ENCODE measurements at regions not wholly inside any gene's neighbourhood (a gene's known extent, or its start where the extent isn't known, plus 50 kb on each side); places are given as distances from the start of the nearest gene placed in this dataset.
"Not testable (repeated sequence)": the region's sequence is repeated elsewhere in the genome, so short reads cannot be mapped to it uniquely, and the experiment has no call there.

DNA sequence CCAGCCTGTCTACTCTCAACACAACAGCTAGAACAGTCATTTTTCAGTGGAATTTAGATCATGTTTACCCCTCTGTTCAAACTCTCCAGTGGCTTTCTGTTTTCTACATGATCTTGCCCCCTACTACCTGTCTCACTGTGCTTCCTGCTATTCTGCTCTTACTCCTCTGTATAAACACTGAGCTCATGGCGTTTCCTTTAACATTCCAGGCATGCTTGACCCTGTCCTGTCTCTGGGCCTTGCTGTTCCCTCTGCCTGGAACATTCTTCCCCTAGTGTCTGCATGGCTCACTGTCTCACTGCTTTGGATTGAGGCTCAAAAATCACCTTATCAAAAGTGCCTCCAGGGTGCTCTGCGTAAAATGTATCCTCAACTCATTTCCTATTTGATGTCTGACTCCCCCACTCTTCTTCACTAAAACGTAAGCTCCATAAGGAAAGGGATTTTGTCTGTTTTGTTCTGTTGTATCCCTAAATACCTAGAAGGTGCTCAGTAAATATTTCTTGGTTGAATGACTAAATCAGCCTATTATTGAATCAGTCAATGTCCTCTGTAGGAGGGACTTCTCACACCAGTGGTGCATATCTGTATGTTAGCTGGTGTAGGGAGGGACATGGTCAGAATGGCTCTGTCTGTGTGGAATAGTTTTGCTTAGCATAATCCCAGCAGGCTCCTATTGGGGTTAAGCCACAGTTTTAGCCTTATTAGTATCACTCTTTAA, 78.0 kb upstream of the VKORC1L1 start:
- not testable (repeated sequence) for H3K4me1 ChIP-seq (ENCODE audit: control insufficient read depth, insufficient read depth, low read length); H3K9me3 ChIP-seq (ENCODE audit: control insufficient read depth, insufficient read depth, low read length); H3K36me3 ChIP-seq (ENCODE audit: control insufficient read depth, insufficient read depth, low read length); H3K27me3 ChIP-seq (ENCODE audit: control insufficient read depth, insufficient read depth, low read length); H3K9ac ChIP-seq (ENCODE audit: low read depth, low read length); H3K27ac ChIP-seq (ENCODE audit: low read depth, low read length); H3K4me3 ChIP-seq (ENCODE audit: low read depth, low read length)

DNA sequence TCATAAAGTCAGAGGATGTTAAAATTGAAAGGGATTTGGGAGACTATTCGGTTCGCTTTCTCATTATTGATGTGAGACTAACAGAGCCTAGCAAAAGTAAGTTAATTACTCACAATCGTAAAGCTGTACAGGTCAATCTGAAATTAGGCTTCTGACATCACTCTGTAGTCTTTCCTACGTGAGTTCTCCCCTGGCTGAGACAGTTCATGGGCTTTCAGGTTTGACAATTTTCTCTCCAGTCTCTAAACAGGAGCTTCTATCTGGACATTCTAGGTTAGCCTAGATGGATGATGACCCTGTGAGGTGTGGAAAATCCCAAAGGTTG, 77.5 kb upstream of the VKORC1L1 start:
- not testable (repeated sequence) for H3K9ac ChIP-seq (ENCODE audit: low read depth, low read length); H3K36me3 ChIP-seq (ENCODE audit: control insufficient read depth, insufficient read depth, low read length); H3K27ac ChIP-seq (ENCODE audit: low read depth, low read length); H3K27me3 ChIP-seq (ENCODE audit: control insufficient read depth, insufficient read depth, low read length); H3K9me3 ChIP-seq (ENCODE audit: control insufficient read depth, insufficient read depth, low read length); H3K4me1 ChIP-seq (ENCODE audit: control insufficient read depth, insufficient read depth, low read length); H3K4me3 ChIP-seq (ENCODE audit: low read depth, low read length)

DNA sequence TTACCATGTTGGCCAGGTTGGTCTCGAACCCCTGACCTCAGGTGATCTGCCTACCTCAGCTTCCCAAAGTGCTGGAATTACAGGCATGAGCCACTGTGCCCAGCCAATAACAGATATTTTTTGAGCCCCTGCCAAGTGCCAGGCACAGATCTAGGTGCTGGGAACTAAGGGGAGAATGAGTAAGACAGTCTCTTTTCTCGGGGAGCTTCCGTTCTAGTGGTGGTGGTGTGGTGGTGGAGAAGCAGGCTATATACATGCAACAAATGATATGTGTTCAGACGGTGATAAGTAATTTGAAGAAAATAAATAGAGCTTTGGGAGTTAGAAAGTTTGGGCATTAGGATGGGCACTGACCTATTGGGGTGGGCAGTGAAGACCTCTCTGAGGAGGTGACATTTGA, 76.7 kb upstream of the VKORC1L1 start:
- Histone ChIP-seq H3K27me3 (ENCODE audit: control insufficient read depth, insufficient read depth, low read length) (no peaks in the 10 kb centered on the region), H3K27ac (ENCODE audit: low read depth, low read length) (no peak overlapping the region), H3K9me3 (ENCODE audit: control insufficient read depth, insufficient read depth, low read length) (no peaks in the 10 kb centered on the region), H3K9ac (ENCODE audit: low read depth, low read length) (no peak overlapping the region), H3K4me1 (ENCODE audit: control insufficient read depth, insufficient read depth, low read length) (0 out of 2 replicates have a peak, but pooled peaks cover 6% of the 10 kb centered on the region), H3K4me3 (ENCODE audit: low read depth, low read length) (no peak overlapping the region), H3K36me3 (ENCODE audit: control insufficient read depth, insufficient read depth, low read length) (no peaks in the 10 kb centered on the region)

DNA sequence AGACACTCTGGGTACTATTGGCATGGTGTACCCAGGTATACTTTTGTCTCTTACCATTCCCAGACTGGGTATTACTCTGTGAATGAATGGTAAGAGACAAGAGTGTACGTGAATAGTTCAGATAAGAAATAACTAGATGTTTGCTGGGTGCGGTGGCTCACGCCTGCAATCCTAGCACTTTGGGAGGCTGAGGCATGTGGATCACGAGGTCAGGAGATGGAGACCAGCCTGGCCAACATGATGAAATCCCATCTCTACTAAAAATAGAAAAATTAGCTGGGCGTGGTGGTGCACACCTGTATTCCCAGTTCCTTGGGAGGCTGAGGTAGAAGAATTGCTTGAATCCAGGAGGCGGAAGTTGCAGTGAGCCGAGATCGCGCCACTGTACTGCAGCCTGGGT, 75.8 kb upstream of the VKORC1L1 start:
- H3K4me1 ChIP-seq (ENCODE audit: control insufficient read depth, insufficient read depth, low read length); H3K36me3 ChIP-seq (ENCODE audit: control insufficient read depth, insufficient read depth, low read length); H3K9ac ChIP-seq (ENCODE audit: low read depth, low read length); H3K27ac ChIP-seq (ENCODE audit: low read depth, low read length); H3K4me3 ChIP-seq (ENCODE audit: low read depth, low read length); H3K9me3 ChIP-seq (ENCODE audit: control insufficient read depth, insufficient read depth, low read length); H3K27me3 ChIP-seq (ENCODE audit: control insufficient read depth, insufficient read depth, low read length): not testable (repeated sequence)

DNA sequence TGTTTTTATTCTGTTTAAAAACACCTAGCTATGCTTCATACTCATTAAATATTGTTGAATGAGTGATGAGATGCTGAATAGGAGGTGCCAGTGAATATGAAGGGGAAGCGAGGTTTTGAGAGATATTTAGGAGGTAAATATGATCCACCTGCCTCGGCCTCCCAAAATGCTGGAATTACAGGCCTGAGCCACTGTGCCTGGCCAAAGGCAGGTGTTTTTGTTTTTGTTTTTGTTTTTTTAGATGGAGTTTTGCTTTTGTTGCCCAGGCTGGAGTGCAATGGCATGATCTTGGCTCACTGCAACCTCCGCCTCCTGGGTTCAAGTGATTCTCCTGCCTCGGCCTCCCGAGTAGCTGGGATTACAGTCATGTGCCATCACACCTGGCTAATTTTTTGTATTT, 75.3 kb upstream of the VKORC1L1 start:
- not testable (repeated sequence) for H3K27ac ChIP-seq (ENCODE audit: low read depth, low read length); H3K9me3 ChIP-seq (ENCODE audit: control insufficient read depth, insufficient read depth, low read length); H3K4me1 ChIP-seq (ENCODE audit: control insufficient read depth, insufficient read depth, low read length); H3K36me3 ChIP-seq (ENCODE audit: control insufficient read depth, insufficient read depth, low read length); H3K4me3 ChIP-seq (ENCODE audit: low read depth, low read length); H3K9ac ChIP-seq (ENCODE audit: low read depth, low read length); H3K27me3 ChIP-seq (ENCODE audit: control insufficient read depth, insufficient read depth, low read length)

DNA sequence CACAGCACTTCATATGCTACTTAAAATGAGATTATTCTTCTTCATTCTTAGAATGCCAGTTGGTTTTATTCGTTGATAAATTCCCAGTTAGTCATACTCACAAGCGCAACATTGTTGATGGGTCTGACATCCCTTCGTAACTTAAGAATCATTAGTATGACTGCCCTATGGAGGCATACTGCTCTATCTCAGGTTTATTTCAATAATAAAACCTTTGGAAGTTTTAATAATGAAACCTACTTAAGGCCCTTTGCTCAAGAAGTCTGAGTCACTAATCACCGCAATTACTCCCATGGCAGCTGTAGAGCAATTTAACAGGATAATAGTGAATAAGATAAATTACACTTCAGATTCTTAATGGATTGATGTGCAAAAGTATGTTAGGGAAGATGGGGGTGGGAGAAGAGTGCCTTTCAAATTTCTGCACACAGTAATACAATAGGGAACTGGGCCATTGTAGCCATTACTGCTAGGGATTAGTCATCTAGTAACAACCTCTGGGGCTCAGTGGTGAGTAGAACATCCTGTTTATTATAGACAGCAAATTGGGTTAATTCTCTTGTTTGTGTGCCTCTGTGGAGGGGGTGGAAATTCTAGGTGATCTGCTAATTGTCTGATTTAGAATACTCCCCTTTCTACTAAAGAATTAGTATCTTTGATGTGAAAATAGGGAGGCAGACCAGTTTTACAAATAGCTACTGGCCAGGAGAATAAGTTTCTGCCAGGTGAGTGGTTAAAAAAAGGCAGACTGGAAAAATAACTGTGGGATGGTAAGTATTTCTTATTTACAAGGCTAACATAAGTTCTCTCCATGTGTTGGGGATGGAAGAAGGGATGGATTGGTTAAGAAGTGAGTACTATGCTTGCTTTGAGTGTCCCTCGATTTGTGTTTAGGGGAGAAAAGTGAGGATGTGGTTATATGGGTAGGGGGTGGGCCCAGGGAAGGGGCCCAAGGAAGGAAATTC, 74.5 kb upstream of the VKORC1L1 start:
- no peak overlapping the region for H3K9ac ChIP-seq (ENCODE audit: low read depth, low read length)
- H3K36me3 ChIP-seq (ENCODE audit: control insufficient read depth, insufficient read depth, low read length) = no peaks in the 10 kb centered on the region
- H3K27me3 ChIP-seq (ENCODE audit: control insufficient read depth, insufficient read depth, low read length) = no peaks in the 10 kb centered on the region
- H3K27ac ChIP-seq (ENCODE audit: low read depth, low read length) = peak overlapping the region; percentile 4
- H3K9me3 ChIP-seq (ENCODE audit: control insufficient read depth, insufficient read depth, low read length) = no peaks in the 10 kb centered on the region
- H3K4me3 ChIP-seq (ENCODE audit: low read depth, low read length) = no peak overlapping the region
- 0 out of 2 replicates have a peak, but pooled peaks cover 6% of the 10 kb centered on the region for H3K4me1 ChIP-seq (ENCODE audit: control insufficient read depth, insufficient read depth, low read length)

DNA sequence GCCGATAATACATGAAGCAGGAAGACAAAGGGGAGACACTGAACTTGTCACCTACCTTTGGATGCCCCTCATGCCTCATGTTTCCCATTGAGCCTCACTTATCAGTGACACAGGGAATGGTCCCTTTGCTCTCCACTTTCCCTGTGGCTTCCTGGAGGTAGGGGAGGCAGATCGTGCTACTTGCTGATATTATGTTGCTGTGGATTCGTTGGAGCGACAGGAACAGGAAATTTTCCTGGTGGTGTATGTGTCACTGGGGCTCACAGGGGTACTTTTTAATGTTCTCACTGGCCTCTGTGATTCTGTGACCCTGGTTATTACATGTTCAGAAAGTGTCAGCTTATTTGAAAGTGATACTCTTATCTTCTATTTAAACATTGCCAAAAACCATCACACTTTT, 72.7 kb upstream of the VKORC1L1 start:
- H3K4me3 ChIP-seq (ENCODE audit: low read depth, low read length); H3K4me1 ChIP-seq (ENCODE audit: control insufficient read depth, insufficient read depth, low read length); H3K9me3 ChIP-seq (ENCODE audit: control insufficient read depth, insufficient read depth, low read length); H3K27ac ChIP-seq (ENCODE audit: low read depth, low read length); H3K27me3 ChIP-seq (ENCODE audit: control insufficient read depth, insufficient read depth, low read length); H3K36me3 ChIP-seq (ENCODE audit: control insufficient read depth, insufficient read depth, low read length); H3K9ac ChIP-seq (ENCODE audit: low read depth, low read length): not testable (repeated sequence)

DNA sequence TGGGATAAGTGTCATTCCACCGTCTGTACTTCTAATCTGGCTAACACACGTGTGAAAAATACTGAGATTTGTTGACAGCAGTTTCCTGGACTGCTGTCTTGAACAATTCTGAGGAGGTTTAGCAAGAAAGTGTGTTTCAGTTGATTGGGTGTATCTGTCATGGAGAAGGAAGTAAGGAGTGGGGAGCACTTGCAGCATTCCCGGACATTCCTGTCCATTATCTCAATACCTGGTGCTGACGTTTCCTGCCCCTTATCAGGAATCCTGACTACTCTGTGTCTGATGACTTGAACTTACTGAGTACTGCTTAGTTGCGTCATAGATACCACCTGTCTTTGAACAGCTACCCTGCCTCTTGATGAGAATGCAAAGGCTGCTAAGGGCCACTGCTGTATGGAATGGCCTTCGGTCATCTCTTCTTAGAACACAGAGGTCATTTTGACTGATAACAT, 72.0 kb upstream of the VKORC1L1 start:
- H3K9me3 ChIP-seq (ENCODE audit: control insufficient read depth, insufficient read depth, low read length) = no peaks in the 10 kb centered on the region
- H3K4me1 ChIP-seq (ENCODE audit: control insufficient read depth, insufficient read depth, low read length) = 0 out of 2 replicates have a peak, but pooled peaks cover 6% of the 10 kb centered on the region
- no peak overlapping the region for H3K27ac ChIP-seq (ENCODE audit: low read depth, low read length)
- H3K9ac ChIP-seq (ENCODE audit: low read depth, low read length) = no peak overlapping the region
- H3K4me3 ChIP-seq (ENCODE audit: low read depth, low read length) = no peak overlapping the region
- no peaks in the 10 kb centered on the region for H3K27me3 ChIP-seq (ENCODE audit: control insufficient read depth, insufficient read depth, low read length)
- H3K36me3 ChIP-seq (ENCODE audit: control insufficient read depth, insufficient read depth, low read length) = no peaks in the 10 kb centered on the region; the same call in 1 of the 2 replicates

DNA sequence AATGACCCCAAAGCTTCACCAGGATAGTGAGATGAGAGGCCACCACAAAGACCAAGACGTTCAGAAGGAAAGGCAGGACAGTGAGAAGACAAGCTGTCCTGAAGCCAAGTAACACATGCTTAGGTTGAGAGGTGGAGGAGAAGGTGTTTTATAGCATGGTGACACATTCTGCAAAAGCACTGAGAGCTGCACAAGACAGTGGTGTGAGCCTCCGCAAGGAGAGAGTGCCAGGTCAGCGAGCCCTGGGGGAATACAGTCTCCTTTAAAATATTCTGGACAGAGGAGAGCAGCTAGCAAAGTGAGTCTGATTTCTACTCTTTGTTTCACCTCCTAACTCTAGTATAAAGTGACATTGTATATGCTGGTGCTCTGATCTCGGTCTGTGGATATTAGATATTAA, 68.0 kb upstream of the VKORC1L1 start:
- Histone ChIP-seq H3K4me3 (ENCODE audit: low read depth, low read length) (no peak overlapping the region), H3K9me3 (ENCODE audit: control insufficient read depth, insufficient read depth, low read length) (no peaks in the 10 kb centered on the region), H3K27ac (ENCODE audit: low read depth, low read length) (no peak overlapping the region), H3K4me1 (ENCODE audit: control insufficient read depth, insufficient read depth, low read length) (no peaks in the 10 kb centered on the region), H3K36me3 (ENCODE audit: control insufficient read depth, insufficient read depth, low read length) (no peaks in the 10 kb centered on the region; the same call in 1 of the 2 replicates), H3K9ac (ENCODE audit: low read depth, low read length) (no peak overlapping the region), H3K27me3 (ENCODE audit: control insufficient read depth, insufficient read depth, low read length) (no peaks in the 10 kb centered on the region)

DNA sequence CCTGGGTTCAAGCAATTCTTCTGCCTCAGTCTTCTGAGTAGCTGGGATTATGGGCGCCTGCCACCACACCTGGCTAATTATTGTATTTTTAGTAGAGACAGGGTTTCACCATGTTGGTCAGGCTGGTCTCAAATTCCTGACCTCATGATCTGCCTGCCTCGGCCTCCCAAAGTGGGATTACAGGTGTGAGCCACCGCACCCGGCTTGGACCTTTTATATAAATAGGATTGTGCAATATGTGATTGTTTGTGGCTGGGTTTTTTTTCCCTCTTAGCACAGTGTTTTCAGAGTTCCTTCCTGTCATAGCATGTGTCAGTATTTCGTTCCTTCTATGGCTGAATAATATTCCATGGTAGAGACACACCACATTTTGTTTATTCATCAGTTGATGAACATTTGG, 65.8 kb upstream of the VKORC1L1 start:
- H3K9me3 ChIP-seq (ENCODE audit: control insufficient read depth, insufficient read depth, low read length); H3K27ac ChIP-seq (ENCODE audit: low read depth, low read length); H3K36me3 ChIP-seq (ENCODE audit: control insufficient read depth, insufficient read depth, low read length); H3K4me1 ChIP-seq (ENCODE audit: control insufficient read depth, insufficient read depth, low read length); H3K4me3 ChIP-seq (ENCODE audit: low read depth, low read length); H3K9ac ChIP-seq (ENCODE audit: low read depth, low read length); H3K27me3 ChIP-seq (ENCODE audit: control insufficient read depth, insufficient read depth, low read length): not testable (repeated sequence)

DNA sequence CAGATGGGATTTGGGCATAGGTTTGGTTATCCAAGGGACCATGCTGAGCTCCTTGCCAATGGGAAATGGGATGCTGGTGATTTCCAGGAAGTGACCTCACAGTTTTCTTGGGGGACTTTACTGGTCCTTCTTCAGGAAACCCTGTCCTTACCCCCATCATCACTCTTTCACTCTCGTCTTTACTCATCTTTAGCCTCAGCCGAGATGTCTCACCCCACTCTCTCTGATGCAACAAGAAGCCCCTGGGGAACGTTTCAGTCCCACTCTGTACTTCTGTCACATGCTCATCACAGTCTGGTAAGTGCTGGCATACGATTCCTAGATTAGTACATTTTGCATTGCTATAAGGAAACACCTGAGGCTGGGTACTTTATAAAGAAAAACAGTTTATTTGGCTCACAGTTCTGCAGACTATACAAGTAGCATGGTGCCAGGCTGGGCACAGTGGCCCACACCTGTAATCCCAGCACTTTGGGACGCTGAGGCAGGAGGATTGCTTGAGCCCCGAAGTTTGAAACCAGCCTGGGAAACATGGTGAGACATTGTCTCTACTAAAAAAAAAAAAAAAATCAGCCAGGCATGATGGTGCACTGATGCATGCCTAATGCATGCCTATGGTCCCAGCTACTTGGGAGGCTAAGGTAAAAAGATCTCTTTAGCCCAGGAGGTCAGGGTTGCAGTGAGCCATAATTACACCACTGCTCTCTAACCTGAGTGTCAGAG, 63.5 kb upstream of the VKORC1L1 start:
- Histone ChIP-seq H3K27ac (ENCODE audit: low read depth, low read length) (no peak overlapping the region), H3K9me3 (ENCODE audit: control insufficient read depth, insufficient read depth, low read length) (no peaks in the 10 kb centered on the region), H3K9ac (ENCODE audit: low read depth, low read length) (no peak overlapping the region), H3K27me3 (ENCODE audit: control insufficient read depth, insufficient read depth, low read length) (no peaks in the 10 kb centered on the region), H3K4me1 (ENCODE audit: control insufficient read depth, insufficient read depth, low read length) (no peaks in the 10 kb centered on the region), H3K36me3 (ENCODE audit: control insufficient read depth, insufficient read depth, low read length) (no peaks in the 10 kb centered on the region; the same call in 1 of the 2 replicates), H3K4me3 (ENCODE audit: low read depth, low read length) (no peak overlapping the region)

Data from HUES48 (cell line).